Amygdala (tissue), 56 donors: ENCODE measurements at regions not wholly inside any gene's neighbourhood (a gene's known extent, or its start where the extent isn't known, plus 50 kb on each side); places are given as distances from the start of the nearest gene placed in this dataset.

Source experiments
- DNase-seq, 56 donors: peaks; one replicate each; lab custom pipeline; 2025; lab: John Stamatoyannopoulos, UW

- DNase-seq = no peak
These were observed 453.9 kb upstream of the PKN2 start for GRCh38 chr1:88230126-88230525.

- DNase-seq = peak in 8 of 56 donors; percentile 1 to 37 (median 5)
These were observed 447.0 kb upstream of the PKN2 start for GRCh38 chr1:88237058-88237457.

GRCh38 chr1:88239205-88239604 lies 444.9 kb upstream of the PKN2 start:
- DNase-seq = no peak

- DNase-seq = no peak
These were observed 436.4 kb upstream of the PKN2 start for GRCh38 chr1:88247666-88248065.

GRCh38 chr1:88250915-88251314 lies 433.2 kb upstream of the PKN2 start:
- no peak for DNase-seq

GRCh38 chr1:88252745-88253144 lies 431.3 kb upstream of the PKN2 start:
- DNase-seq = no peak

GRCh38 chr1:88265606-88266005 lies 418.5 kb upstream of the PKN2 start:
- DNase-seq = no peak

GRCh38 chr1:88266051-88266450 lies 418.0 kb upstream of the PKN2 start:
- no peak for DNase-seq

GRCh38 chr1:88272216-88272615 lies 411.9 kb upstream of the PKN2 start:
- no peak for DNase-seq

GRCh38 chr1:88274431-88274830 lies 409.6 kb upstream of the PKN2 start:
- DNase-seq = no peak

- DNase-seq = no peak
These were observed 408.7 kb upstream of the PKN2 start for GRCh38 chr1:88275259-88275862.

- DNase-seq = no peak
These were observed 407.9 kb upstream of the PKN2 start for GRCh38 chr1:88276163-88276562.

GRCh38 chr1:88284066-88284465 lies 400.0 kb upstream of the PKN2 start:
- no peak for DNase-seq

GRCh38 chr1:88284666-88285366 lies 399.3 kb upstream of the PKN2 start:
- DNase-seq = no peak

- DNase-seq = no peak
These were observed 397.4 kb upstream of the PKN2 start for GRCh38 chr1:88286716-88287115.

GRCh38 chr1:88288571-88288970 lies 395.5 kb upstream of the PKN2 start:
- no peak for DNase-seq

GRCh38 chr1:88289401-88290102 lies 394.5 kb upstream of the PKN2 start:
- no peak for DNase-seq

GRCh38 chr1:88291611-88292354 lies 392.3 kb upstream of the PKN2 start:
- no peak for DNase-seq

GRCh38 chr1:88293691-88294190 lies 390.3 kb upstream of the PKN2 start:
- DNase-seq = no peak

- no peak for DNase-seq
These were observed 387.8 kb upstream of the PKN2 start for GRCh38 chr1:88296227-88296626.

- DNase-seq = no peak
These were observed 387.4 kb upstream of the PKN2 start for GRCh38 chr1:88296642-88297041.
